GM12865 (cell line): ENCODE measurements at regions not wholly inside any gene's neighbourhood (a gene's known extent, or its start where the extent isn't known, plus 50 kb on each side); places are given as distances from the start of the nearest gene placed in this dataset.

ENCODE experiments used
- DNase-seq: peaks from one replicate; pipeline ENCODE4 v3.0.0; 2010; ENCODE audit warnings: low read depth
- H3K4me3 ChIP-seq: 2 replicates; pipeline ENCODE4 v1.5.1; 2011; ENCODE audit warnings: mild to moderate bottlenecking, low read depth, low read length, control low read depth
- CTCF ChIP-seq: IDR thresholded peaks from 2 replicates; pipeline ENCODE4 v1.5.1; 2011; ENCODE audit warnings: low read length, control low read depth, low read depth, inconsistent platforms; ENCODE audit not compliant: insufficient read depth; ENCODE audit errors: missing control alignments

GRCh38 chr11:19551457-19551856, 161.2 kb upstream of the NAV2 start:
- no peak for TF ChIP-seq CTCF
- no peak overlapping the region for H3K4me3 ChIP-seq
- DNase-seq, result peak; percentile 58

GRCh38 chr11:19547044-19547443, 165.6 kb upstream of the NAV2 start:
- TF ChIP-seq CTCF, result no peak
- no peak overlapping the region for H3K4me3 ChIP-seq
- no peak for DNase-seq

DNA sequence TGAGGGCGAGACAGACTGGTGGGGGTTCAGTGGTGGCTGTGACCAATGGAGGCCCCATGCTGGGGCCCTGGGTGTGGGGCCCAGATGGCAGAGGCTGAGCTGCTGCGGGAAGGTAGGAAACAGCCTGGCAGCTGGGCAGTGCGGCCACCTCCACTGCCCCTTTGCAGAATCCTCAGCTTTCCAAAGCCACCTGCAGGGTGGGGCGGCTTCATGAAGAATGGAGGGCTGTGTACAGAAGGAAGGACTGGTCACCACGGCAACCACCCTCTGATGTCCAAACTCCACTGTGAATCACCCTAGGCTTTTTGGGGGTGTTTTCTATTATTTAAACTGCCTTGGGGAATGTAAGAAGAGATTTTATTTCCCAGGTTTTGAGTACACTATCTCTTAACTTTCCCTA, 166.3 kb upstream of the NAV2 start:
- no peak for TF ChIP-seq CTCF
- H3K4me3 ChIP-seq, result no peak overlapping the region
- no peak for DNase-seq

DNA sequence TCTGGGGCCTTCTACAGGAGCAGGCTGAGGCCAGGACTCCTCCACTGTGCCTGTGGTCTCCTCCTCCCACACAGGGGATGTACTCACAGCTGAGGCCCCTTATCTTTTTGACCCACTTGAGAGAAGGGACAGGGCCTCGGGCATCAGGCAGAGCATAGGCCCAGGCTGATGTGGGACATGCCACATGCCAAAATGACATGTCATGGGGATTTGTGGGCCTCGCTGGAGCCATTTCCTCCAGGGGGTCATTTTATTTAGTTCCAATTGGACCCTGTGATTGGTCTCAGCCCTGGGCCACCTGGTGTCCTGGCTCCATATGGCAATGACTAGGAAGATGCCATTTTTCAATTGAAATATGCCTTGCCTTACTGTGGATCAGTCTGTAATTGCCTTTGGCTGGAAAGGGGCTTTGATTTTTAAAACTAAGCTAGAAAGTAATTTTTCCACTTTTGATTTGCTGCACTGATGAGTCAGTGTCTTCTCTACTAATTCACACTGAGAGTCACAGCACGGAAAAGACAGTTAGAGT, 171.1 kb upstream of the NAV2 start:
- no peak for DNase-seq
- no peak for TF ChIP-seq CTCF
- no peak overlapping the region for H3K4me3 ChIP-seq

GRCh38 chr11:19539861-19540260, 172.8 kb upstream of the NAV2 start:
- no peak for DNase-seq
- no peak overlapping the region for H3K4me3 ChIP-seq
- no peak for TF ChIP-seq CTCF

GRCh38 chr11:19537803-19538453, 174.7 kb upstream of the NAV2 start:
- TF ChIP-seq CTCF, result no peak
- no peak for DNase-seq
- H3K4me3 ChIP-seq, result no peak overlapping the region

DNA sequence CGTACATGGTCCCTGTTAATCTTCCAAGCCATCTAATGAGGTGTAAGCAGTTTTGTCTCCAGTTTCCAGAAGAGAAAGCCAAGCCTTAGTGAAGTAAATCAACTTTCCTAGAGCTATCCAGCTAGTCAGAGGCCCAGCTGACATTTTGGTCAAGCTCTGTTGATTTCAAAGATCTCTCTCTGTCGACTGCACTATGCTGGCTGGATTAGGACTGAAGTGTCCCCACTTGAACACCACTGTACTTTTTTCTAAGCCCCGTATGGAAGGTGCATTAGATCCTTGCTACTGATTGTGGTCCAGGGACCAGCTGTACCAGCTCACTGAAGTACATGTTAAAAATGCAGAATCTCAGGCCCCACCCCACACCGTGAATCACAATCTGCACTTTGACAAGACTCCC, 176.5 kb upstream of the NAV2 start:
- no peak overlapping the region for H3K4me3 ChIP-seq
- DNase-seq, result no peak
- TF ChIP-seq CTCF, result no peak
